Thyroid gland (tissue), 4 donors: ENCODE measurements at regions not wholly inside any gene's neighbourhood (a gene's known extent, or its start where the extent isn't known, plus 50 kb on each side); places are given as distances from the start of the nearest gene placed in this dataset.

Experiments
- DNase-seq, 2 donors: peaks; one replicate each; pipeline ENCODE4 v3.0.0-alpha.2; 2019
- H3K27ac ChIP-seq, 3 donors: fragments of 200-600 bp; sonication (generic); 1 replicate in 2 of 3; 2 replicates in 1 of 3; pipeline ENCODE4 v1.5.1; 2016 to 2019; ENCODE audit warnings: mild to moderate bottlenecking in 1 of 3, moderate library complexity in 1 of 3
- H3K27me3 ChIP-seq: fragments of 200-600 bp; sonication (generic); one replicate; pipeline ENCODE4 v1.5.1; 2019
- H3K36me3 ChIP-seq, 2 donors: fragments of 200-600 bp; sonication (generic); one replicate each; pipeline ENCODE4 v1.5.1; 2016 to 2019
- H3K4me1 ChIP-seq, 2 donors: fragments of 200-600 bp; sonication (generic); one replicate each; pipeline ENCODE4 v1.5.1; 2017 to 2019
- H3K4me3 ChIP-seq, 3 donors: fragments of 200-600 bp; sonication (generic); replicated peaks in 1 of 3; 1 replicate in 2 of 3; 2 replicates in 1 of 3; pipeline ENCODE4 v1.5.1; 2016; ENCODE audit warnings: mild to moderate bottlenecking in 1 of 3
- H3K9me3 ChIP-seq: fragments of 200-600 bp; sonication (generic); one replicate; pipeline ENCODE4 v1.5.1; 2017
- POLR2A ChIP-seq, 2 donors: fragments of 450-650 bp; IDR thresholded peaks; one replicate each; pipeline ENCODE4 v1.6.1; 2017; ENCODE audit warnings: antibody characterized with exemption in 2 of 2, mild to moderate bottlenecking in 2 of 2, moderate library complexity in 1 of 2
- WGBS, 2 donors: methylation state at CpG; one replicate each; pipeline ENCODE4 v1.1.5; 2017; 5-methylcytosine and 5-hydroxymethylcytosine counted together
- intact Hi-C: fragments of 100-400 bp; cut with DNase I; formaldehyde crosslinking; loops from one replicate; pipeline ENCODE4 v1.15.1; 2023
- TF ChIP-seq, protein P1 (sequence below), 6 experiments: fragments of 200-600 bp in 3 of 6; fragments of 450-650 bp in 3 of 6; sonication (generic) in 3 of 6; IDR thresholded peaks; one replicate each; pipeline ENCODE4 v1.5.1; 2016 to 2019; ENCODE audit warnings: antibody characterized with exemption in 6 of 6, mild to moderate bottlenecking in 2 of 6, inconsistent platforms in 1 of 6, moderate library complexity in 1 of 6

DNA sequence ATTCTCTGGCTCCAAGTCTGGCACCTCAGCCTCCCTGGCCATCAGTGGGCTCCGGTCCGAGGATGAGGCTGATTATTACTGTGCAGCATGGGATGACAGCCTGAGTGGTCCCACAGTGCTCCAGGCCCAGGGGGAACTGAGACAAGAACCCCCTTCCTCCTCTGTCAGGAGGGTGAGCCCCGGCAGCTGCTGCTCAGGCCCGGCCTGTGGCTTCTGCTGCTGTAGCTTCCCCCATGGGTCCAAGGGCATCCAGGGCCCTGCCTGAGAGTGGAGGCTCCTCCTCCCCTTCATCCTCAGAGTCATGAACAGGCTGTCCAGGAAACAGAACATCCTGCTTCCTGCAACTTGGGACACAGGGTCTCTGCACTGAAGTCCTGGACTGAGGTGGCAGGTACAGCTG is 113.6 kb downstream of the VPREB1 start:
- H3K4me3 ChIP-seq, result no peak overlapping the region
- H3K4me1 ChIP-seq, result no peaks in the 10 kb centered on the region
- TF ChIP-seq POLR2A (IDR thresholded peaks at IDR 0.05), result no peak
- TF ChIP-seq, protein P1, sequence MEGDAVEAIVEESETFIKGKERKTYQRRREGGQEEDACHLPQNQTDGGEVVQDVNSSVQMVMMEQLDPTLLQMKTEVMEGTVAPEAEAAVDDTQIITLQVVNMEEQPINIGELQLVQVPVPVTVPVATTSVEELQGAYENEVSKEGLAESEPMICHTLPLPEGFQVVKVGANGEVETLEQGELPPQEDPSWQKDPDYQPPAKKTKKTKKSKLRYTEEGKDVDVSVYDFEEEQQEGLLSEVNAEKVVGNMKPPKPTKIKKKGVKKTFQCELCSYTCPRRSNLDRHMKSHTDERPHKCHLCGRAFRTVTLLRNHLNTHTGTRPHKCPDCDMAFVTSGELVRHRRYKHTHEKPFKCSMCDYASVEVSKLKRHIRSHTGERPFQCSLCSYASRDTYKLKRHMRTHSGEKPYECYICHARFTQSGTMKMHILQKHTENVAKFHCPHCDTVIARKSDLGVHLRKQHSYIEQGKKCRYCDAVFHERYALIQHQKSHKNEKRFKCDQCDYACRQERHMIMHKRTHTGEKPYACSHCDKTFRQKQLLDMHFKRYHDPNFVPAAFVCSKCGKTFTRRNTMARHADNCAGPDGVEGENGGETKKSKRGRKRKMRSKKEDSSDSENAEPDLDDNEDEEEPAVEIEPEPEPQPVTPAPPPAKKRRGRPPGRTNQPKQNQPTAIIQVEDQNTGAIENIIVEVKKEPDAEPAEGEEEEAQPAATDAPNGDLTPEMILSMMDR (IDR thresholded peaks at IDR 0.05), result no peak
- DNase-seq, result no peak
- no peaks in the 10 kb centered on the region for H3K27me3 ChIP-seq
- no peak overlapping the region for H3K27ac ChIP-seq
- intact Hi-C loops, result no loop called here
- 90 to 93% methylated on average over 3 to 4 of the region's 4 CpGs for WGBS, 2 donors
- no peaks in the 10 kb centered on the region for H3K9me3 ChIP-seq
- H3K36me3 ChIP-seq, result no peaks in the 10 kb centered on the region

GRCh38 chr22:22358686-22359085 is 114.1 kb downstream of the VPREB1 start:
- Histone ChIP-seq H3K4me1 (no peaks in the 10 kb centered on the region), H3K36me3 (no peaks in the 10 kb centered on the region), H3K9me3 (no peaks in the 10 kb centered on the region), H3K27me3 (no peaks in the 10 kb centered on the region), H3K27ac (no peak overlapping the region), H3K4me3 (no peak overlapping the region)
- no peak for DNase-seq
- 79 to 85% methylated on average over 2 of the region's 2 CpGs for WGBS, 2 donors
- no peak for TF ChIP-seq POLR2A (IDR thresholded peaks at IDR 0.05)
- TF ChIP-seq, protein P1 (IDR thresholded peaks at IDR 0.05), result no peak
- intact Hi-C loops, result no loop called here

- Histone ChIP-seq H3K4me1 (no peaks in the 10 kb centered on the region), H3K27ac (no peak overlapping the region), H3K27me3 (no peaks in the 10 kb centered on the region), H3K4me3 (no peak overlapping the region), H3K36me3 (no peaks in the 10 kb centered on the region), H3K9me3 (no peaks in the 10 kb centered on the region)
- WGBS, 2 donors, result 89 to 91% methylated on average over 2 of the region's 2 CpGs
- DNase-seq, result no peak
- intact Hi-C loops, result no loop called here
- TF ChIP-seq, protein P1 (IDR thresholded peaks at IDR 0.05), result no peak
- no peak for TF ChIP-seq POLR2A (IDR thresholded peaks at IDR 0.05)
These were observed 114.9 kb downstream of the VPREB1 start for GRCh38 chr22:22359465-22359864.

DNA sequence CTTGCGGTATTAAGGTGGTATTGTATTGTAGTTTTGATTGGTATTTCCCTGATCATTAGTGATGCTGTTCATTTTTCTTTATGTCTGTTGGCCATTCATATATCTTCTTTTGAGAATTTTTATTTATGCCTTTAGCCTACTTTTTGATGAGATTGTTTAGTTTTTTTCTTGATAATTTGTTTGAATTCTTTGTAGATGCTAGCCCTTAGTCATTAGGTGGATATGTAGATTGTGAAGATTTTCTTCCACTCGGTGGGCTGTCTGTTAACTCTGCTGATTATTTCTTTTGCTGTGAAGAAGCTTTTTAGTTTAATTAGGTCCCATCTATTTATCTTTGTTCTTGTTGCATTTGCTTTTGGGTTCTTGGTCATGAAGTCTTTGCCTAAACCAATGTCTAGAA is 115.4 kb downstream of the VPREB1 start:
- WGBS, 2 donors, result 83 to 86% methylated on average over 2 of the region's 2 CpGs
- TF ChIP-seq, protein P1 (IDR thresholded peaks at IDR 0.05), result no peak
- H3K27me3 ChIP-seq, result no peaks in the 10 kb centered on the region
- no peak for DNase-seq
- intact Hi-C loops, result no loop called here
- no peaks in the 10 kb centered on the region for H3K4me1 ChIP-seq
- no peaks in the 10 kb centered on the region for H3K9me3 ChIP-seq
- no peak overlapping the region for H3K27ac ChIP-seq
- no peak overlapping the region for H3K4me3 ChIP-seq
- H3K36me3 ChIP-seq, result no peaks in the 10 kb centered on the region

- TF ChIP-seq POLR2A (IDR thresholded peaks at IDR 0.05), result no peak
- TF ChIP-seq, protein P1 (IDR thresholded peaks at IDR 0.05), result no peak
- Histone ChIP-seq H3K4me3 (no peak overlapping the region), H3K4me1 (no peaks in the 10 kb centered on the region), H3K9me3 (no peaks in the 10 kb centered on the region), H3K27me3 (no peaks in the 10 kb centered on the region), H3K27ac (no peak overlapping the region), H3K36me3 (no peaks in the 10 kb centered on the region)
- intact Hi-C loops, result no loop called here
- no peak for DNase-seq
These were observed 117.7 kb downstream of the VPREB1 start for GRCh38 chr22:22362311-22362710.
